Adrenal gland (tissue), 5 donors: ENCODE measurements at regions not wholly inside any gene's neighbourhood (a gene's known extent, or its start where the extent isn't known, plus 50 kb on each side); places are given as distances from the start of the nearest gene placed in this dataset.

Experiments used
- POLR2A ChIP-seq, 2 donors: fragments of 450-650 bp; IDR thresholded peaks; one replicate each; pipeline ENCODE4 v1.6.1; 2017; ENCODE audit warnings: antibody characterized with exemption in 2 of 2, mild to moderate bottlenecking in 2 of 2, moderate library complexity in 1 of 2
- TF ChIP-seq, protein P1 (sequence below), 6 experiments: fragments of 450-650 bp in 4 of 6; fragments of 200-600 bp in 2 of 6; sonication (generic) in 1 of 6; IDR thresholded peaks; 1 replicate in 5 of 6; 2 replicates in 1 of 6; pipeline versions ENCODE4 v1.5.1 to v1.8.0; 2016 to 2021; ENCODE audit warnings: antibody characterized with exemption in 6 of 6, mild to moderate bottlenecking in 2 of 6, moderate library complexity in 1 of 6
- donor health status: DM: no; HTN: no; CAD: no.

DNA sequence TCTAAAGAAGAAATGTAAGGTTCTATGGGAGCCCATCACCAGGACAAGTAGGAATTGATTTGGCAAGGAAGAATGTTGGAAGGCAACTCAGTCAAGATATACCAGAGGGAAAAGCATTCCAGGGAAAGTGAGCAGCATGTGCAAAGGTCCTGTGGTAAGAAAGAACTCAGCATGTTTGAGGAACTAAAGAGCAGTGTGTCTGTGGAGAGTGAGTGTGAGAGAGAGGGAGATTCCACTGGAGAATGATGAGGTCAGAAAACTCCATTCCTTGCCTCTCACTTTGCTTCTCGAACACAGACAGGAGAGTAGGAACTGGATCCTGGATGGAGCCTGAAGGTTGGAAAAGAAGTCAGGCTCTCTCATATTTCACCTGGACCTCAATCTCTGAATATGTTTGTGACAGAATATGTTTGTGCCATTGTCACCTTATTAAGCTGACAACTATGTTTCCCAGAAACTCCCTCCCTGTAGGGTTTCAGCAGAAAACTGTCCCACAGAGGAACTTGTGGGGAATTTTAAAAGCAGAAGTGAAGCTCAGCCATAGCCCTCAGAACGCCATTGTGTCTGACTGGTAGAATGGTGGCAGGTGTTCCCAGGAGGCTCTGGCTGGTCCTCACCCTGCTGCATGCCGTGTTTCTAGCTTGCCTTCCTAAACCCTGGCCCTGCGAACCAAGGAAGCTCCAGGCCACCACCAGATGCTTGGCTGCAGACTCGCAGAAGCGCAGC is 382.4 kb upstream of the XYLT1 start:
- TF ChIP-seq, protein P1, sequence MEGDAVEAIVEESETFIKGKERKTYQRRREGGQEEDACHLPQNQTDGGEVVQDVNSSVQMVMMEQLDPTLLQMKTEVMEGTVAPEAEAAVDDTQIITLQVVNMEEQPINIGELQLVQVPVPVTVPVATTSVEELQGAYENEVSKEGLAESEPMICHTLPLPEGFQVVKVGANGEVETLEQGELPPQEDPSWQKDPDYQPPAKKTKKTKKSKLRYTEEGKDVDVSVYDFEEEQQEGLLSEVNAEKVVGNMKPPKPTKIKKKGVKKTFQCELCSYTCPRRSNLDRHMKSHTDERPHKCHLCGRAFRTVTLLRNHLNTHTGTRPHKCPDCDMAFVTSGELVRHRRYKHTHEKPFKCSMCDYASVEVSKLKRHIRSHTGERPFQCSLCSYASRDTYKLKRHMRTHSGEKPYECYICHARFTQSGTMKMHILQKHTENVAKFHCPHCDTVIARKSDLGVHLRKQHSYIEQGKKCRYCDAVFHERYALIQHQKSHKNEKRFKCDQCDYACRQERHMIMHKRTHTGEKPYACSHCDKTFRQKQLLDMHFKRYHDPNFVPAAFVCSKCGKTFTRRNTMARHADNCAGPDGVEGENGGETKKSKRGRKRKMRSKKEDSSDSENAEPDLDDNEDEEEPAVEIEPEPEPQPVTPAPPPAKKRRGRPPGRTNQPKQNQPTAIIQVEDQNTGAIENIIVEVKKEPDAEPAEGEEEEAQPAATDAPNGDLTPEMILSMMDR (IDR thresholded peaks at IDR 0.05) = no peak
- TF ChIP-seq POLR2A (IDR thresholded peaks at IDR 0.05) = no peak
